ENCODE measurements at regions not wholly inside any gene's neighbourhood (a gene's known extent, or its start where the extent isn't known, plus 50 kb on each side); places are given as distances from the start of the nearest gene placed in this dataset.
"Not testable (repeated sequence)": the region's sequence is repeated elsewhere in the genome, so short reads cannot be mapped to it uniquely, and the experiment has no call there.

DNA sequence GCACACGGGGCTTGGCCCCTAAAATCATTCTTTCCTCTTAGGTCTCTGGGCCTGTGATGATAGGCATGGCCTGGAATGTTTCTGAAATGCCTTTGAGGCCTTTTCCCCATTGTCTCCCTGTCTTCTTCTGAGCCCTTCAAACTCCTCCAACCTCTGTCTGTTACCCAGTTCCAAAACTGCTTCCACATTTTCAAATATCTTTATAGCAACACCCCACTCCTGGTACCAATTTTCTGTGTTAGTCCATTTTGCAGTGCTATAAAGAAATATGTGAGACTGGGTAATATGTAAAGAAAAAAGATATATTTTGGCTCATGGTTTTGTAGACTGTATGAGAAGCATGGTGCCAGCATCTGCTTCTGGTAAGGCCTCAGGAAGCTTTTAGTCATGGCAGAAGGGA is 158.8 kb downstream of the TM2D1 start:
- TF ChIP-seq, protein P1, sequence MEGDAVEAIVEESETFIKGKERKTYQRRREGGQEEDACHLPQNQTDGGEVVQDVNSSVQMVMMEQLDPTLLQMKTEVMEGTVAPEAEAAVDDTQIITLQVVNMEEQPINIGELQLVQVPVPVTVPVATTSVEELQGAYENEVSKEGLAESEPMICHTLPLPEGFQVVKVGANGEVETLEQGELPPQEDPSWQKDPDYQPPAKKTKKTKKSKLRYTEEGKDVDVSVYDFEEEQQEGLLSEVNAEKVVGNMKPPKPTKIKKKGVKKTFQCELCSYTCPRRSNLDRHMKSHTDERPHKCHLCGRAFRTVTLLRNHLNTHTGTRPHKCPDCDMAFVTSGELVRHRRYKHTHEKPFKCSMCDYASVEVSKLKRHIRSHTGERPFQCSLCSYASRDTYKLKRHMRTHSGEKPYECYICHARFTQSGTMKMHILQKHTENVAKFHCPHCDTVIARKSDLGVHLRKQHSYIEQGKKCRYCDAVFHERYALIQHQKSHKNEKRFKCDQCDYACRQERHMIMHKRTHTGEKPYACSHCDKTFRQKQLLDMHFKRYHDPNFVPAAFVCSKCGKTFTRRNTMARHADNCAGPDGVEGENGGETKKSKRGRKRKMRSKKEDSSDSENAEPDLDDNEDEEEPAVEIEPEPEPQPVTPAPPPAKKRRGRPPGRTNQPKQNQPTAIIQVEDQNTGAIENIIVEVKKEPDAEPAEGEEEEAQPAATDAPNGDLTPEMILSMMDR (conservative IDR thresholded peaks at IDR 0.05), result no peak
- no peak overlapping the region for H3K27ac ChIP-seq

DNA sequence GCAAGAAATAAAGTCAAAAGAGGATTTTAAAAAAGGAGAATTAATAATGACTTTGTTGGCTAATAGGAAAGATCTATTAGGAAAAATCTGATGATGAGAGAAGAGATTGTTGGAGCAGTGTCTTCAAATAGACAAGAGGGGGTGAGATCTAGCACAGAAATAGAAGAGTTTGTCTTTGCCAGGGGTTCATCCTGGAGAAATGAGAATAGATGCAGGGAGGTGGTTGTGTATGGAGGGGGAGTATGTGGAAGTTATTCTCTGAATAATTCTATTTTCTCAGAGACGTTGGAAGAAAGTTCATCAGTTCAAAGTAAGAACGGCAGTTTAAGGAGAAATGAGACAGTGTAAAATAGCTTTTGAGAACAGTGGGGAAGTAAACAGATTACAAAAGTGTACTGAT is 161.3 kb downstream of the TM2D1 start:
- no peak overlapping the region for H3K27ac ChIP-seq
- TF ChIP-seq, protein P1 (conservative IDR thresholded peaks at IDR 0.05), result no peak

DNA sequence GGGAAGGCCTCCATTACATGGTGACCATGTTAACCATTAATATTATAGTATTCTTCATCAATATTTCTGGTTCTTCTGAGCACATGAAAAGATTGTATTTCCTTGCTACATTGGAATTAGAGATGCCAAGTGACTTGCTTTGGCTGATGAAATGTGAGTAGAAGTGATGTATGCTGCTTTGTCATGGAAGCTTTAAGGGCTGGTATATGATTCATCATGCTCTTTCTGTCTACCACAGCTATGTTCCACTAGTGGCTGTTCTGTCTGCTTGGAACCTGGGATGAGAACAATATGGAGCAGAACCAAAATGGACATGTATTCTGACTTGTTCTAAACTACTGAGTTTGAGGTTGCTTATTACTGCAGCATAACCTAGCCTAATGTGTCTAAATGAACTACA is 163.3 kb downstream of the TM2D1 start:
- TF ChIP-seq, protein P1 (conservative IDR thresholded peaks at IDR 0.05), result no peak
- no peak overlapping the region for H3K27ac ChIP-seq

DNA sequence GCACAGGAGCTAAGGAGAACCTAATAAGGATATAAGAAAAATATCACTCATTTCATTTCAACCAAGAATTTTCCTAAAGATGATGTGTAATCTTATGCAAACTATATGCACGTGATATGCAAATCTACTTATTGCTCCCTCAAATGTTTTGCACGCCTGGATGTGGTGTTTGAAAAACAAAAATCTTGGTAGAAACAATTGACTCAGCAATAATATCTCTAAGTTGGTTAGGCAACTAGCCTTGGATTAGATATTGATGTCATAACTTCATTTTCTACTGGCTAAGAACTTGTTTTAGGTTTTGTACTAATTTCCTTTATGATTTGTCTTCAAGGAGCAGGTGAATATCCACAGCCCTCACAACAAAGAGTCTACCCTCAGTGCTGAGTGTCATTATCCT is 164.6 kb downstream of the TM2D1 start:
- H3K27ac ChIP-seq, result no peak overlapping the region
- TF ChIP-seq, protein P1 (conservative IDR thresholded peaks at IDR 0.05), result no peak

DNA sequence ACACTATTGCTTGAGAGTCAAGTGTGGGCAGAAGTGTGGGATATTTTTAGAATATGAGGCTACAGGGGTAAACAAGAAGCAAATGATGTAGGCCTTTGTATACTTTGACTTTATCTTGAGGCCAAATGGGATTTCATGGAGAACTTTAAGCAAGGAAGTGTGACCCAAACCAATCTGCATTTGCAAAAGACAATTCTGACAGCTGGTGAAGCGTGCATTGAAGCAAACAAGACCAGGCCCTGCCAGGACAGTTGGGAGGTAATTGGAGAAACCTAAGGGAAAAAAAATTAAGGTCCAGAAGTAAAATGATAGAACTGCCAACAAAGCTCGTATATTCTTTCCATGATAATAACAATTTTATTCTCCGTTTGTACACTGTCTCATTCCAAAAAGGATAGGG is 168.3 kb downstream of the TM2D1 start:
- H3K27ac ChIP-seq, result no peak overlapping the region
- TF ChIP-seq, protein P1 (conservative IDR thresholded peaks at IDR 0.05), result no peak

DNA sequence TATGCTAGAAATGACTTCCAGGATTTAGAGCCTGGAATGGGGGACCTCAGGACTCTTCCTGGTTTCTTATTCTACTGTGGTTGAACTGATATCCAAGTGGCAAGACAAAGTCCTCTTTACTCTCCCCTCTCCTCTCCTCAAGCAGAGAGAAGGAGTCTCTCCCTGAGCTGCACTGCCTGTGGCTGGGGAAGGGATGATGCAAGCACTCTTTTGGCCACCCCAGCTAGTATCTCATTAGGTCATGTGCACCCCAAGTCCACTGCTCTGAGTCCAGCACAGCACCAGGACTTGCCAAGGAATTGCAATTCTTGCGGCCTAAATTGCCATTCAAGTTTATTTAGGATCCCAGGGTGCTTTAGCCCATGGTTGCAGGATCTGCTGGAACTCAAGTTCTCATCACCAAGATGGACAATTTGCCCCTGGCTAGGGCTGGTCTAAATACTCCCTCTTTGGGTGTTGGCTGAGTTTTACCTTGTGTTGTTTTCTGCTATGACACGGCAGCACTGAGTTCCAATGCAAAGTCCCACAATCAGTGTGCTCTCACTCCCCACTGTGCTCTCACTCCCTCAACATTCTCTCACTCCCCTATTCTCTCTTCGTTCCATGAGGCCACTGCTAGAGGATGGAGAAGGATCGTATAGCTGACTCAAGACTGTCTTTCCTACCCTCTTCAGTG is 172.2 kb downstream of the TM2D1 start:
- TF ChIP-seq, protein P1 (conservative IDR thresholded peaks at IDR 0.05), result no peak
- no peak overlapping the region for H3K27ac ChIP-seq

DNA sequence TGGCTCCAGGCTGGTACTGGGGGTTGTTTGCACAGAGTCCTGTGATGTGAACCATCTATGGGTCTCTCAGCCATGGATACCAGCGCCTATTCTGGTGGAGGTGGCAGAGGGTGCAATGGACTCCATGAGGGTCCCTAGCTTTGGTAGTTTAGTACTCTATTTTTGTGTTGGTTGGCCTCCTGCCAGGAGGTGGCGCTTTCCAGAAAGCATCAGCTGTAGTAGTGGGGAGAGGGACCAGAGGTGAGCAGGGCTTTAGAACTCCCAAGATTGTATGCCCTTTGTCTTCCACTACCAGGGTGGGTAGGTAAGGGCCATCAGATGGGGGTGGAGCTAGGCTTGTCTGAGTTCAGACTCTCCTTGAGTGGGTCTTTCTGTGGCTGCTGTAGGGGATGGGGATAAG is 177.6 kb downstream of the TM2D1 start:
- H3K27ac ChIP-seq, result not testable (repeated sequence)

DNA sequence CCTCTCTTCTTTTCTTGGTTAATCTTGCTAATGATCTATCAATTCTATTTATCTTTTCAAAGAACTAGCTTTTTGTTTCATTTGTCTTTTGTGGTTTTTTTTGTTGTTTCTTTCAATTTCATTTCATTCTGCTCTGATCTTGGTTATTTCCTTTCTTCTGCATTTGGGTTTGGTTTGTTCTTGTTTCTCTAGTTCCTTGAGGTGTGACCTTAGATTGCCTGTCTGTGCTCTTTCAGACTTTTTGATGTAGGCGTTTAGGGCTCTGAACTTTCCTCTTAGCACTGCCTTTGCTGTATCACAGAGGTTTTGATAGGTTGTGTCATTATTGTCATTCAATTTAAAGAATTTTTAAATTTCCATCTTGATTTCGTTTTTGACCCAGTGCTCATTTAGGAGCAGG is 180.1 kb downstream of the TM2D1 start:
- H3K27ac ChIP-seq, result not testable (repeated sequence)

DNA sequence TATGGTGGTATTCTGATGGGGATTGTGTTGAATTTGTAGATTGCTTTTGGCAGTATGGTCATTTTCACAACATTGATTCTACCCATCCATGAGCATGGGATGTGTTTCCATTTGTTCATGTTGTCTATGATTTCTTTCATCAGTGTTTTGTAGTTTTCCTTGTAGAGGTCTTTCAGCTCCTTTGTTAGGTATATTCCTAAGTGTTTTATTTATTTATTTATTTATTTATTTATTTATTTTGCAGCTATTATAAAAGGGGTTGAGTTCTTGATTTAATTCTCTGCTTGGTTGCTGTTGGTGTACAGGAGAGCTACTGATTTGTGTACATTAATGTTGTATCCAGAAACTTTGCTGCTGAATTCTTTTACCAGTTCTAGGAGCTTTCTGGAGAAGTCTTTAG is 181.4 kb downstream of the TM2D1 start:
- H3K27ac ChIP-seq, result not testable (repeated sequence)

All from VCaP (cell line).